Pancreas (tissue), 10 donors: ENCODE measurements at regions not wholly inside any gene's neighbourhood (a gene's known extent, or its start where the extent isn't known, plus 50 kb on each side); places are given as distances from the start of the nearest gene placed in this dataset.
"Not testable (repeated sequence)": the region's sequence is repeated elsewhere in the genome, so short reads cannot be mapped to it uniquely, and the experiment has no call there.

ENCODE experiments used
- ATAC-seq, 4 donors: fragments of 200-7000 bp; cut with Tn5 transposase; one replicate each; pipeline versions ENCODE4 v1.8.0 to v1.9.1; 2020; ENCODE audit warnings: mild to moderate bottlenecking in 4 of 4, moderate library complexity in 4 of 4
- DNase-seq, 6 donors: peaks; one replicate each; pipeline ENCODE4 v3.0.0-alpha.2; 2020
- FAIRE-seq: peaks from 2 replicates; lab custom pipeline; 2012; peaks lifted over from hg19 to GRCh38; lab: Jason Lieb, UNC
- H3K27ac ChIP-seq, 4 donors: fragments of 200-600 bp; sonication (generic); 1 replicate in 3 of 4; 2 replicates in 1 of 4; pipeline versions ENCODE4 v1.5.0 to v1.8.0; 2020
- H3K27me3 ChIP-seq, 4 donors: fragments of 200-600 bp; one replicate each; pipeline ENCODE4 v1.8.0; 2021
- H3K36me3 ChIP-seq, 3 donors: fragments of 200-600 bp; sonication (generic) in 1 of 3; one replicate each; pipeline versions ENCODE4 v1.5.0 to v1.8.0; 2020 to 2021
- H3K4me1 ChIP-seq, 3 donors: fragments of 200-600 bp; one replicate each; pipeline ENCODE4 v1.8.0; 2021
- H3K4me3 ChIP-seq, 4 donors: fragments of 200-600 bp; sonication (generic) in 2 of 4; one replicate each; pipeline versions ENCODE4 v1.5.0 to v1.8.0; 2020 to 2021
- H3K9me3 ChIP-seq, 4 donors: fragments of 200-600 bp; one replicate each; pipeline ENCODE4 v1.8.0; 2021
- CTCF ChIP-seq, 4 donors: fragments of 200-600 bp; sonication (generic) in 3 of 4; IDR thresholded peaks; one replicate each; pipeline versions ENCODE4 v1.5.0 to v1.8.0; 2021; ENCODE audit warnings: antibody characterized with exemption in 4 of 4
- WGBS, 2 donors: extraction: QIAGEN DNeasy Blood & Tissue Kit; methylation state at CpG; one replicate each; pipeline ENCODE4 v1.1.7; 2013; 5-methylcytosine and 5-hydroxymethylcytosine counted together
- intact Hi-C, 3 donors: fragments of 100-400 bp; cut with DNase I; formaldehyde crosslinking; loops; one replicate each; pipeline versions ENCODE4 v1.11.1 to v1.14.2; 2022
- donor health status: healthy with polysubstance abuse.
- donor health status: DM: no; HTN: no; CAD: no; lungs with moderate emphysema.
- donor health status: DM: no; HTN: no; CAD: no.
- donor health status: control.
- donor health status: control.
- donor health status: Bipolar disorder and iron deficiency.
- donor health status: DM: yes; HTN: yes; CAD: no.
- donor health status: DM: no; HTN: no; CAD: no.
- donor health status: DM: no; HTN: no; CAD: no.
- donor health status: DM: yes; HTN: yes; CAD: no.

GRCh38 chr10:31219306-31219705 is 99.7 kb upstream of the ZEB1 start:
- intact Hi-C loops, result no loop called here
- no peak overlapping the region for H3K4me3 ChIP-seq
- FAIRE-seq (no peak), ATAC-seq (no peak), DNase-seq (no peak)
- 79 to 89% methylated on average over 1 of the region's 1 CpG for WGBS, 2 donors
- no peak for TF ChIP-seq CTCF (IDR thresholded peaks at IDR 0.05)
- H3K36me3 ChIP-seq, result no peaks in the 10 kb centered on the region
- H3K27ac ChIP-seq, result no peak overlapping the region
- H3K27me3 ChIP-seq, result no peaks in the 10 kb centered on the region
- H3K4me1 ChIP-seq, result no peaks in the 10 kb centered on the region
- H3K9me3 ChIP-seq, result no peaks in the 10 kb centered on the region

GRCh38 chr10:31228780-31229179 is 90.2 kb upstream of the ZEB1 start:
- not testable (repeated sequence) for FAIRE-seq, DNase-seq

GRCh38 chr10:31239961-31240360 is 79.1 kb upstream of the ZEB1 start:
- H3K9me3 ChIP-seq, result no peaks in the 10 kb centered on the region
- no peak overlapping the region for H3K4me3 ChIP-seq
- ATAC-seq (no peak), DNase-seq (no peak), FAIRE-seq (no peak)
- 69 to 83% methylated on average over 1 of the region's 1 CpG for WGBS, 2 donors
- no peak overlapping the region for H3K27ac ChIP-seq
- no peaks in the 10 kb centered on the region for H3K4me1 ChIP-seq
- no peak for TF ChIP-seq CTCF (IDR thresholded peaks at IDR 0.05)
- no peaks in the 10 kb centered on the region for H3K36me3 ChIP-seq
- H3K27me3 ChIP-seq, result no peaks in the 10 kb centered on the region
- intact Hi-C loops, result no loop called here

More at GRCh38 chr10:31228780-31229179, 90.2 kb upstream of the ZEB1 start:
- H3K36me3 ChIP-seq, ATAC-seq, H3K9me3 ChIP-seq, H3K4me3 ChIP-seq, H3K27ac ChIP-seq, H3K4me1 ChIP-seq, intact Hi-C loops, H3K27me3 ChIP-seq: not testable (repeated sequence)
- 62 to 79% methylated on average over 4 of the region's 4 CpGs for WGBS, 2 donors

GRCh38 chr10:31242902-31243301 is 76.1 kb upstream of the ZEB1 start:
- intact Hi-C loops, result no loop called here
- no peak for TF ChIP-seq CTCF (IDR thresholded peaks at IDR 0.05)
- FAIRE-seq (no peak), ATAC-seq (peak in 1 of 4 donors; percentile 47), DNase-seq (no peak)
- no peak overlapping the region for H3K27ac ChIP-seq
- no peak overlapping the region for H3K4me3 ChIP-seq
- no peaks in the 10 kb centered on the region for H3K36me3 ChIP-seq
- no peaks in the 10 kb centered on the region for H3K9me3 ChIP-seq
- 43 to 65% methylated on average over 1 of the region's 1 CpG for WGBS, 2 donors
- H3K27me3 ChIP-seq, result no peaks in the 10 kb centered on the region
- H3K4me1 ChIP-seq, result no peaks in the 10 kb centered on the region

GRCh38 chr10:31251118-31251517 is 67.9 kb upstream of the ZEB1 start:
- WGBS, 2 donors, result 90 to 92% methylated on average over 4 of the region's 4 CpGs

GRCh38 chr10:31253237-31253636 is 65.8 kb upstream of the ZEB1 start:
- H3K27me3 ChIP-seq, result no peaks in the 10 kb centered on the region
- H3K4me3 ChIP-seq, result no peak overlapping the region
- FAIRE-seq, result no peak
- intact Hi-C loops, result no loop called here
- WGBS, 2 donors, result 11 to 21% methylated on average over 1 of the region's 1 CpG
- no peak for TF ChIP-seq CTCF (IDR thresholded peaks at IDR 0.05)
- DNase-seq, result no peak
- H3K4me1 ChIP-seq, result no peaks in the 10 kb centered on the region
- H3K9me3 ChIP-seq, result no peaks in the 10 kb centered on the region
- no peak overlapping the region for H3K27ac ChIP-seq
- ATAC-seq, result no peak
- no peaks in the 10 kb centered on the region for H3K36me3 ChIP-seq

More at GRCh38 chr10:31251118-31251517, 67.9 kb upstream of the ZEB1 start:
- H3K4me3 ChIP-seq, ATAC-seq, intact Hi-C loops, H3K36me3 ChIP-seq, H3K27ac ChIP-seq, H3K9me3 ChIP-seq, FAIRE-seq, H3K4me1 ChIP-seq, H3K27me3 ChIP-seq, DNase-seq: not testable (repeated sequence)
